Germinal center (tissue), 1 donor: ENCODE measurements at regions not wholly inside any gene's neighbourhood (a gene's known extent, or its start where the extent isn't known, plus 50 kb on each side); places are given as distances from the start of the nearest gene placed in this dataset.
"Not testable (repeated sequence)": the region's sequence is repeated elsewhere in the genome, so short reads cannot be mapped to it uniquely, and the experiment has no call there.

Experiments used
- DNase-seq: peaks from one replicate; pipeline ENCODE4 v3.0.0; 2012; ENCODE audit warnings: mixed read lengths, low spot score

DNA sequence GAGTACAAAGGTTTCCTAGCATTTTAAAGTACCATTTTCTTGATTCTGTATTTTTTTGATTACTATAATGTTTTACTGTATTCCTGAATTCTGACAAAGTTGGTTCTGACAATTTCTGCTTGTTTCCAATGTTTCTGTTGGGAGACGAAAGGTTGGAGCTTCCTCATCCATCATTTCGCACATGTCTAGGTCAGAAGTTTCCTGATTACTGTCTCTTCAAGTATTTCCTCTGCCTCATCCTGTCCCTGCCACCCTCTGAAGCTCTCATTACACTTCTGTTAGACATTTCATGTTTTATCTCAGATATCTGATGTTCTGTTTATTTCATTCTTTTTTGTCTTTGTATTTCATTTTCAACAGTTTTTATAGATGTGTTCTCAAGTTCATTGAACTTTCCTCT, 895.8 kb downstream of the TSN start:
- no peak for DNase-seq

DNA sequence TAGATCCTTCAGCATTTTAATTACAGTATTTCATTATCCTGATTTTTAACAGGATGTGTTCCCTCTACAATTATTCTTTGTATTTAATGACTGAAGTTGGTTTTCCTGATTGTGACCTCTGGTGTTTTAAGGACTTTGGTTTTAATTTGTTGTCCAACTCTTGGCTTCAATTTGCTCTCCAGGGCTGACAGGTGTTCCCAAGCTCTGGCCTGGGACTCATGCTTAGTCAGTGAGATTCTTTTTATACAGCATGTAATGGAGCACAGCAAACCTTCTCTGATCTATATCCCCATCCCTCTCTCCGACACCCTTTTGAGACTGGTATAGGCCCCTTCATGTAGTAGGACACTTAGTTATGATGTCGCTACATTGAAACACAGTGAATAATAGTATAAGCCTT, 896.3 kb downstream of the TSN start:
- no peak for DNase-seq

DNA sequence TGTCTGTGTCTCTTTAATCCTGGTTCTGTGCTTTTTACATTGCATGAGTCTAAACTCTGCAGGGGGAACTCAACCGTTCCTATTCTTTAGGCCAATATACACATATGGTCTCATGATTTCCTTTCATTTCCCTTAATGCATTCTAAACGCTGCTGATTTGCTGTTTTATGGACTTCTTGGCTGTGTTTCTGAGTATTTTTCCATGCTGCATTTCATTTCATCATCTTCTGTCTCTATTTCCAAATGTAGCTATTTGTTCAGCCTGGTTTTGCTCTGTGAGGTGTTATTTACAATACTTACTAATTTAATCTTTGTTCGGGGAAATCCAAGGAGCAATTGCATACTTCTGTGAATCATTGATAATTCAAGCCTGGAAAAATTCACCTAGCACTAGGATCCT, 897.2 kb downstream of the TSN start:
- DNase-seq = no peak

DNA sequence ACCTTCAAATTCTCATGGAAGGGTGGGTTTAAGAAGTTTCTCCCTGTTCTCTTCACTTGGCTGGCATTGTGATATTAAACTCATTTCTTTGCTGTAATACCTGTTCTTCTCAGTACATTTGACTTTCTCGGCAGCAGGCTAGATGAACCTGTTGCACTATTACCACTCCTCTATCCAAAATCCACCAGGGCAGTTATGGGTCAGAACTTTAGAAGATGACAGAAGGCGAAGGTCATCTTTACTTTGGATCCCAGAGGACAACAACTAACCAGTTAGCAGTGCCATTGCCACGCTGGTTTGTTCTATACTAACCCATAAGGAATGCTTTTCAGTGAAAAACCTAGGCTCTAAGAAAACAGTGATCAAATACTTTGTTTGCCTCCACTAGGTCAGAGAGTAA, 901.0 kb downstream of the TSN start:
- no peak for DNase-seq

DNA sequence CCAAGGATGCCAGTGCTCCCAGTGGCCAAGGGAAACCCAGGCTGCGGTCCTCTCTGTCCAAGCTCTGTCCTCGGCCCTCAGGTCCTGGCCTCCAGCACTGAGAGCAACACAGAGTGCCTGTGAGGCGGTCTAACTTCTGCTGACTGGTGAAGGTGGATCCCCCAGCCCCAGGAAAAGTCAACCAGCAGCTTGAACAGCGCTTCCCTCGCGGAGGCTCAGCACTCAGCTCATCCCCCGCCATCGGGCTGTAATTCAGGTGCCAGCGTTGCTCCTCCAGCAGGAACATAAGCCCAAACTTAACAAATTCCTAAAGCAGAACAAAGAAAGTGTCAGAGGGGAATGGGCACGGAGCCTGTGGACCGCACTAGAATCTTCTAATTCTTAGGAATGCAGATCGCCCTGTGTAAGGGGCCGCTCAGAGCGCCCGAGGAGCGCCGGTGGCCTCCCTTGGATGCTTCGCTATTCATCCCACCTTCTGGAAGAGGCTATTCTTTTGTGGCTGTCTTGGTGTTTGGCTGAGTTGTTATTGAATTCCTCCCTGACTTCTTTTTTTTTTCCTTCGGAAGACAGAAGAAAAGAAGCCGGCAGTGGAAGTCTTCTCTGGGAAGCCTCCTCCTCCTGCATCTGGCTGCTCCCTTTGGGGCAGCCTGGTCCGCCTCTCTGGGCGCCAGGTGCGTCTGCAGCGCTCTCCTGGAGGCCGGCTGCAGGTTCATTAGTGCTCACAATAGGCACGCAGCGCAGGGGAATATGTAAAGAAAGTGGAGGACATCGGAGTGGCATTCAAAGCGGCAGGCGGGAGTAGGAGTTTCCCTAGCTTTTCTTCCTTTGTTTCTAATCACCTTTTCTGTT, 905.6 kb downstream of the TSN start:
- no peak for DNase-seq

DNA sequence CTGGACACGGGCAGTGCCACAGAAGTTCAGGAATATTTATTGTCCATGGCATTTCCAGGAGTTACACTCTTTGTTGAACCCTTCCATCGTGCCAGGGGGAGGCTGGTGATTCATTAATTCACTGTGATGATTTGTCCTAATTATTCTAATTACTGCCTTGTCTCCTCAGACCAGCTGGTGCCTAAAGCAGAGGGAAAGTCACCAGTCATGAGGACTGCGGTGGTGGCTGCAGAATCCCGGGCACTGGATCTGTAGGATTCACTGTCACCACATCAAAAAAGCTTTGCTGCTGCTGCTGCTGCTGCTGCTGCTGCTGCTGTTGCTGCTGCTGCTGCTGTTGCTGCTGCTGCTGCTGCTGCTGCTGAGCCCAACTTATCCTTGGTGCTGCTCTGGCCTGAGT, 908.2 kb downstream of the TSN start:
- no peak for DNase-seq

DNA sequence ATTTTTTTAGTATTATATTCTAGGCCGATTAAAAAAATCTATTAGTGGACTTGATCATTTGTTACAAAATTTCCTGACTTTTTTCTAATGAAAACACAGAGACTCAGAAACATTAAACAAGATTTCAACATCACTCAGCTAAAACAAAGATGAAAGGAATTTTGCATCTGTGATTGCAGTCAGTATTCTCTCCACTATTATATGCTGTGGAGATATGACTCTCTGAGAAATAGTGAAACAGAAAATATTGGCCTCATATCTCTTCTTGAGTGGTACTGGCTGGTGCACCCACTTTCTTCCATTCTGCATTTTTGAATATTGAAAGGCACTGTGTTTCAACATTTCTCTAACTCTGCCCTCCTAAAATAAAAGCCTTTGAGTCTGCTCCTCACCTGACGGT, 914.2 kb downstream of the TSN start:
- no peak for DNase-seq

DNA sequence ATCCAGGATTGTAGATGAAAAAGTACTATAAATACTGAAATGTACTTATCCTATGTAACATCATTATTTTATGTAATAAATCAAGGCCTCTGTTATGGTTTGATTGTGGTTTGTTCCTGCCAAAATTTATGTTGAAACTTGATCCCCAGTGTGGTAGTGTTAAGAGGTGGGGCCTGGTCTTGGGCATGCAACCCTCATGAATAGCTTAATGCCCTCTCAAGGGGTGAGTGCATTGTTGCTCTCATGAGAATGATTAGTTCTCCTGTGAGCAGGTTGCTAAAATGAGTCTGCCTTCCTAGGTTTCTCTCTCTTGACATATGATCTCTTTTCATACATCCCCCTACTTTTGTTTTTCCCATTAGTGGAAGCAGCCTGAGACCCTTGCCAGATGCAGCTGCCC, 915.4 kb downstream of the TSN start:
- no peak for DNase-seq

DNA sequence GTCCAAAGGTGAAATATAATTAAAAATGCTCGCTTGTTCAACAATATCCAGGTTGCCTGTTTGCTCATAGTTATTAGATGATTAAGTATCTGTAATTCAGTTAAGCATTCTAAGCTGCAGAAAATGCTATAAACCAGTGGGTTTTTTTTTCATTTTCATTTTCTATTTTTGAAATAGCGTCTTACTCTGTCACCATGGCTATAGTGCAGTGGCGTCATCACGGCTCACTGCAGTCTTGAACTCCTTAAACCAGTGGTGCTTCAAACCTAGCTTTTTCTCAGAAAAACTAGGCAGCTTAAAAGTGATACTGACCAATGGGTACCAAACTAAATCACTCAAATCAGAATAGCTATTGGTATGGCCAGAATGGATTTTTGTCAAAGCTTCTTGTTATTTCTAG, 925.2 kb downstream of the TSN start:
- no peak for DNase-seq

DNA sequence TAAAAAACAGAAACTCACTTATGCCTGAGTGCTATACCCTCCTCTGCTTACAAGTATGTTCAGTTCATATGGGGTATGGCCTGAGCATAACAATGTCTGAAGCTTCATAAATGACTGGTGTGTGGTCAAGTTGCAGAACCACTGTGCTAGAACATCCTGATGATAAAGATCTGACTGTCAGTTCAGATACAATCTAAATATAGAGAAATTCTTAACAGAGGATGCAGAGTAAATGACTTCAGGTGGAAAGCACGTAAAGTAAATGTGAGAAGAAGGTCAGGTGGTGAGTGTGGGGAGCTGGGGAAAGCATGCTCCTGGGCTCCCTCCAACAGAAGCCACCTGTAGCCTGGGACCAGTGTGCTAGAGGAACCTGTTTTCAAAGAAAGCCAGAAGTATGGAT, 926.2 kb downstream of the TSN start:
- no peak for DNase-seq

DNA sequence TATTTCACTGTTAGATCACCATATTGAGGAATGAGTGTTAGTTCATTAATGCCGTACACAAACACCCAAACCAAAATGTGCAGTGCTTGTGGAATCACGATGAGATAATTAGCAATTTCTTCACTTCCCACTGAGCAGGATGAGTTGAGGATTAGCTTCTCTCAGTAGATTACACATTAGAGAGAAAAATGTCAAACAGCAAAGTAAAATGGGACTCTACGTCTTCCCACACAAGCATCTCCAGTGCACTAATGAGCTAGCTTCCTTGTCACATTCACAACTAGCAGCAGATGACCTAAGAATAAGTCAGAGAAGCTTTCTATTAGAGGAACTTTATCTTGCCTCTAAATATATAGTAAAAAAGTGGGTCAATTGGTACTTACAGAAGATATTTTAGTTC, 926.9 kb downstream of the TSN start:
- no peak for DNase-seq

DNA sequence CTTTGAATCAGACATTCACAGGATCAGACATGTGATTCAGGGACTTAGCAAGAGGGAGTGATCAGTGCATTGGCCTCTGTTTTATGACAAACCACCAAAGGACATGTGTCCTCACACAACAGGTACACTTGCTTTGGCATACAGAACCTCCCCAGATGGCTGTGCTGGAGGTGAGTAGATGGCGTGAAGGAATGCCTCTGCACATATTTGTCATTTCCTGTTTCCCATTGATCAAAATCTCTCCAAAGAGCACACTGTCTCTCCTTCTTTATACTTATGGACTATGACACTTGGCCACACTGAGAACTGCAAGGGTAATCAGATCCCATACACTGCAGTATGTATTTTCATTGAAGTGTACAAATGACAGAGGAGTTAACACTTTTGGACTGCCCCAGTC, 927.6 kb downstream of the TSN start:
- no peak for DNase-seq

DNA sequence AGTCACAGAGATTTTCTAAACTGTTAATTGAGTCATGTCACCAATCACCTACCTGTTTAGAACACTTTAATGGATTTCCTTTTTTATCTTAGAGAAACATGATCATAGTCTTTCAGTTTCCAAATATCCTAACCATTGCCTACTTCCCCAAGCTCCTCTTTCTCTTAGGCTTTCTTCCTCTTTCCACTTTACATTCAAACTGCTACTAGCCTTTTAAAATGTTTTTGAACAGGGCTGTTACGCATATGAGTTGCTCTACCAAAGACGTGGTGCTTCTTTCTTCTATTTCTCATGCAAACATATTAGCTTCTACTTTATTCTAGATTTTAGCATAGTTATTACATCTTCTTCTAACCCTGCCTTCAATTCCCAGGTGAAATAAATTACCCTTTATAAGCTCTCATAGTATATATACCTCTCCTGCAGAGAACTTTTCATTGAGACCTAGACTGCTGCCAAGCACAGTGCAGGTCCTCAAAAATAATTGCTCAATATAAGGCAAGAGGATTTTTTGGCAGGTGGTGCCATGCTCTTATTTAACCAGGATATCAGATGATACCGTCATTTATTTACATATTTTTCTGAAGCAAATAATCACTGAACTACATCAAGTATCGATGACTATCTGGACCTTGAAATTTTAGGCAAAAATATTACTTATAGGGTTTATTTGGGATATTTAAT, 937.1 kb downstream of the TSN start:
- DNase-seq = no peak

DNA sequence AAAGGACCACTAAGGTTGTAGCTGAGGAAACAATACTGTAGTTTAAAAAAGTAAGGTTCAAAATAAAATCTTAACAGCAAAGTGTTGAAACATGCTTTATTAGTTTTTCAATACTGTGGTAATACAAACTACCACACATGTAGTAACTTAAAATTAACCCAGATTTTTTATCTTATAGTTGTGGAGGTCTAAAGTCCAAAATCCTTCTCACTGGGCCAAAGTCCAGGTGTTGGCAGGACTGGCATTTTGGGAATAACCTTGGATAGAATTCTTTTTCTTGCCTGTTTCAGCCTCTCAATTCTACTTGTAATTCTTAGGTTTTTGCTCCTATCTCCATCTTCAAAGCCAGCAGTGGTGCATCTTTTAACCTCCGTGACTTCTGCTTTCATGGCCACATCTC, 942.0 kb downstream of the TSN start:
- no peak for DNase-seq

DNA sequence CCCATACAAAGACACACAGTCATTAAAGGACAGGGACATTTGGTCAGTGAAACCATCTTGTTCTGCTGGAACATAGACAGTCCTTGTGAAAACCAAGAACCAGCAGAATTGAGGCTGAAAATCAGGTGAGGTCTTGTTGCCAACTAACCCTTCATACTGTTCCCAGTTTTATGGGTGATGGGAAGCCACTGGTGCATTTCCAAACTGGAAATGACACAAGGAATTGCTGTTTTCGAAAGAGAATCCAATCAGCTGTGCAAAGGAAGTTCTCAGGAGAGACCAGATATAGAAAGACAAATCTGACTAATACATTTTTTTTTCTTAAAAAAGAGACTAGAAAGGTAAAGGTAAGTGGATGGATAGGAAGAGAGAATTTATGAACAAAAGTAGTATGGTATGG, 948.2 kb downstream of the TSN start:
- no peak for DNase-seq

DNA sequence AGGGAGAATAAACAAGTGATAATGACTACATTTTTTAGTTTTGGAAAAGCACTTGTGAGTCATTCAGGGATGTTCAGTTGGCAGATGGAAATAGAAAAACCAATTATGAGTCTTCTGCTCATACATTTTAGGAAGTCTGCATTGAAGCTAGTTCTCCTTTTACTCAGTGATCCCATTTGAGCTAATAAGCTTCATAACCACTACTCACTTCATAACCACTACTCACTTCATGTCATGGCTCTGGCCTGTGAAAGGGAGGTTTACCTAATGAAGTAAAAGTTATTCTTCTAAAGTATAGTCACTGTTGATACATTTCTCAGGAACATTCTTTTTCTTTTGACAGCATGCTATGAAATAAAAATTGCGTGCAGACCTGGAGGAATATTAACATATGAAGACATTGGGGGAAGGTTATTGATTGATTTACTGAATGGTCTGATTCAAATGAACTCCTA, 948.7 kb downstream of the TSN start:
- no peak for DNase-seq

DNA sequence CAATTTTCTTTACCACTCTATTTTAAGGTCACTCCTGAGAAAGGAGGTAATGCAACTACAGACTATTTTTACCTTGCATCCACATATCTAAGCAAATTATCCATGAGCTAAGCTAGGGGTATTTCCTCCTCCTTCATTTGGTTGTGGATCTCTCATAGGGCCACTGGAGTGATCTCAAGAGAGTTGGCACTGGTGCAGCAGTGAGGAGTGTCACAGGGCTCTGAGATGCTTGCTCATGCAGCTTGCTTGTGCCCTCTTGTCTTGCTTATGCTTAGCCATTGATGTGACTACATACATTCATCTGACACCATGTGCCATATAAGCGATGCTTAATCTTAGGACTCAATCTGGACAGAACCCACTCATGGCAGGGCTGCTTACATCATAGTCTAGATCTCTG, 950.3 kb downstream of the TSN start:
- no peak for DNase-seq

DNA sequence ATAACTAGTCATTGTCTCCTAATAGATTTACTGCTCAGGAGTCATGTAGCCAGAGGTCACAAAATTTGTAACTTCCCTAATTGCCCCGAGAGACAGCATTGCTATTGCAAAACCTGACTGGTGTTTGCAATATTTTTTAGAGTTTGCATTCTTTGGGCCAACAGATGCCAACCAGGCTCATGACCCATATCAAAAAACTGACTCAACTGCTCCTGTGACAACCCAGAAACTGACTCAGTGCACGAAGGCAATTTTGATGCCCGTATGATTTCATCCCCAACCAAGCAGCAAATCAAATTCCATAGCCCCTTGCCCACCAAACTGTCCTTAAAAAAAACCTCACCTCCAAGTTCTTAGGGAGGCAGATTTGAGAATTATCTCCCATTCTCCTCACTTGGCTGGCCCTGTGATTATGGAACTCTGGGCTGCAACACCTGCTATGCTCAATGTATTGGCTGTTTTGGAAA, 951.3 kb downstream of the TSN start:
- DNase-seq = no peak

DNA sequence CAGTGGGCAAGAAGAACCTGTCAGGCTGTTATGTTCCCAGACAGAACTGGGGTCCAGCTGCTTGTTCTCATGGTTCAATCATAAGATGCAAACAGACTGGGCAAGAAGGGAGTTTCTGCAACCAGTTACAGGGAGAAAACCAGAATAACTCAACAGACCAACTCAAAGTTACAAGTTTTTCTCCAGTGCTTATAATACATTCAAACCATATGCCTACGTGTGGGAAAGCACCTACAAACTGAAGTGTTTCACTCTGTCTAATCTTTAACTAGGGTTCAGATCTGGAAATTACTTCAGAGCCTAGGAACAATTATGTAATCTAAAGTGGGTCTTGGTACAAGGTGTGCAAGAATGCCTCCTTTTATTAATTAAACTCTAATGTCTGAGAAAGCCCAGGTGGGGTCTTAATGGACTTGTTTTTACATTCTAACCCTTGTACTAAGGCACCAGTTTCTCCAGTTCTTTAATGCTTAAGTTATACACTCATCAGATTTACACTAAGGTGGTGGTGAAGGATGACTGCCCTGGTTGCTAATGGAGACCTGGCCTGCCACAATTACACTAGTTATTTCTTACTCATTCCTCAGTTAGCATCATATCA, 951.9 kb downstream of the TSN start:
- no peak for DNase-seq

DNA sequence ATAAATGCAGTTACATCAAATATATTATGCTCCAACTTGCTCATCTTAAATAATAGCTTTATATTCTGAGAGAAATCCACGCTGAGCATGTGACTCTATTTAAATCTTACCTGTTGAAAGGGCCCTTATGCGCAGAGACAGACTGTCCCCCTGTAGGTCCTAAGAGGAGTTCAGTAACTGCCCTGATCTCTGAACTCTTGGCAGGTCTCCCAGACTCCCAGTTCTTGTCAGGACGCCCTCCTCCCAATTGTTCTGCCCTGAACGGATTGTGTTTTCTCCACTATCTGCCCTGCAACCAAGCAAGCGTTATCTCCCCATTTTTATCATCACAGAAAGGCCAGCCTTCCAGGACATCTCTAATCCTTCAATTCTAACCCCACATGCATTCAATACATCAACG, 954.6 kb downstream of the TSN start:
- DNase-seq = no peak

DNA sequence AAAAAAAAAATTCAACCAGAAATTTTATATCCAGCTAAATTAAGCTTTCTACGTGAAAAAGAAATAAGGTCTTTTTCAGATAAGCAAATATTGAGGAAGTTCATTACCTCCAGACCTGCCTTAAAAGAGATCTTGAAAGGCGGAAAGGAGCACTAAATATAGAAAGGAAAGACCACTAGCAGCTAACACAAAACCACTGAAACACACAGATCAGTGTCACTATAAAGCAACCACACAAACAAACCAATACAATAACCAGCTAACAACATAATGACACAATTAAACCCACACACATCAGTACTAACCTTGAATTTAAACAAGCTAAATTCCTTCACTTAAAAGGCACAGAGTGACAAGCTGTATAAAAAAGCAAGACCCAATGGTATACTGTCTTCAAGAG, 958.3 kb downstream of the TSN start:
- DNase-seq = no peak

DNA sequence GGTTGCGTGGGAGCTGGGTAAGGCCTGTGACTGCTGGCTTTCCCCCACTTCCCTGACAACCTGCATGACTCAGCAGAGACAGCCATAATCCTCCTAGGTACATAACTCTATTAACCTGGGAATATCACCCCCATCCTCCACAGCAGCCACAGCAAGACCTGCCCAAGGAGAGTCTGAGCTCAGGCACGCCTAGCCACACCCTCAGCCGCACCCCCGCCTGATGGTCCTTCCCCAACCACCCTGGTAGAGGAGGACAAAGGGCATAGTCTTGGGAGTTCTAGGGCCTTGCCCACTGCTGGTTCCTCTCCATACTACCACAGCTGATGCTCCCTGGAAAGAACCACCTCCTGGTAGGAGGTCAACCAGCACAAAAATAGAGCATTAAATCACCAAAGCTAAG, 965.4 kb downstream of the TSN start:
- not testable (repeated sequence) for DNase-seq

DNA sequence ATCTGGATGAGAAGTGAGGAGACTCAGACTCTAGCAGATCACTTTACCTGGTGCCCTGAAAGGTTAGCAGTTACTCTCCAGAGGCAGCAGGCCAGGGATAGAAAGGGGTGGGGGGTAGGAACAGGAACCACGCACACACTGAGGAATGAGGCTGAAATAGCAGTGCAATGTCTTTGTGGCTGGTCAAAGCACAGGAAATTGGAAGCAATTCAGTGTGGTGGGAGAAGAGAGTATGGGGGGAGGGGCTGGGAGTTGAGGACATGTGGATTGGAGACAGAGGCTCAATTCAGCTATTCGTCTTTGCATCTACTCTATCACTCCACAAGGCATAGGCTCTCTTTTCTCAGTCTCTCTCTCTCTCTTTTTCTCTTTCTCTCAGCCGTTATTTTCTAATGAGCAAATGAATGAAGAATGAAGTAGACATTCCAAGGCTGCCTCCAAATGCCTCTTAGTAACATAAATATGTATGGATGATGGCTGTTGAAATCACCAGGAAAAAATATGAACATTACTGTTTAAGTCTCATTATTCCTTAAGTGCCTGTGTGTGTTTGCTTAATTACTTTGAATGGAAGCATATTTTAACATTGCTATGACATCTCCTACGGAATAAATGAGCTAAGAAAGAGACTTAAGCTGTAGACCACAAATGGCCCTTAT, 979.4 kb downstream of the TSN start:
- no peak for DNase-seq
